ENCODE measurements at regions not wholly inside any gene's neighbourhood (a gene's known extent, or its start where the extent isn't known, plus 50 kb on each side); places are given as distances from the start of the nearest gene placed in this dataset.

DNA sequence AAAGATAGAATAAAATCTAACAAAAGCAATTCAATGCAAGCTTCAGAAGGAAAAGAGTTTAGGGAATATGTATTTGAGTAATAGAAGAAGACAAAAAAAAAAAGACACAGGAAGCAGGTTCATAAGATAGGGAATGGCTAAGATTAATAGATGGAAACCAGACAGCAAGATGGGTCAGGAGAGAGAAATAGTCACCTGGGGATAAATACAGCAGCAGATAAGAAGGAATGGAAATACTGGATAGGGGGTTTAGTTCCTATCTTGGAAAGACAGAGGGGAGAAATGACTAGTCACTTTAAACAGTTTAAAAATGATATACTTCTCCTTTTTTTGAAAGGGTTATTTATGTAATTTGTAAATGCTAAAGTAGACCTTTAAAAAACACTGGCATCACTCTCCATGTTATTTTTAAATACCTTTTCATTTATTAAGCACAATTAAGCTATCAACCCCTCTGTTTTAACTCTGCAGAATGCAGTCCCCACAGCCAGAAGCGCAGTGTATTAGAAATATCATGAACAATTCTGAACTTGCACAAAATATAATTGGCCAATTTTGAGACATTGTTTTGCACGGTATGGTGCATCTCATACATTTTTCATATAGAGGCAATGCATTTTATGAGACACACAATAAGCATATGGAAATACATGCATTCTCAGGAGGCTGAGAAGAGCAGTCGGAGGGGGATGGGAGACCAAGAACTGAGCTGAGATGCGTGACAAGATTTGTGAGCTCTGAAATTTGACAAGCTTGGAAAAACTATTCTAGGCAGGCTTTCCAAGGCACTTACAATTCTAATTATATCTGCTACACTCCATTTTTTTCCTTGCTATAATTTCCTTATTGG is 303.4 kb upstream of the PRICKLE1 start:
- DNase-seq (ENCODE audit: low spot score) (no peak), ATAC-seq (ENCODE audit: low FRiP score) (no peak)
- TF ChIP-seq, protein P1, sequence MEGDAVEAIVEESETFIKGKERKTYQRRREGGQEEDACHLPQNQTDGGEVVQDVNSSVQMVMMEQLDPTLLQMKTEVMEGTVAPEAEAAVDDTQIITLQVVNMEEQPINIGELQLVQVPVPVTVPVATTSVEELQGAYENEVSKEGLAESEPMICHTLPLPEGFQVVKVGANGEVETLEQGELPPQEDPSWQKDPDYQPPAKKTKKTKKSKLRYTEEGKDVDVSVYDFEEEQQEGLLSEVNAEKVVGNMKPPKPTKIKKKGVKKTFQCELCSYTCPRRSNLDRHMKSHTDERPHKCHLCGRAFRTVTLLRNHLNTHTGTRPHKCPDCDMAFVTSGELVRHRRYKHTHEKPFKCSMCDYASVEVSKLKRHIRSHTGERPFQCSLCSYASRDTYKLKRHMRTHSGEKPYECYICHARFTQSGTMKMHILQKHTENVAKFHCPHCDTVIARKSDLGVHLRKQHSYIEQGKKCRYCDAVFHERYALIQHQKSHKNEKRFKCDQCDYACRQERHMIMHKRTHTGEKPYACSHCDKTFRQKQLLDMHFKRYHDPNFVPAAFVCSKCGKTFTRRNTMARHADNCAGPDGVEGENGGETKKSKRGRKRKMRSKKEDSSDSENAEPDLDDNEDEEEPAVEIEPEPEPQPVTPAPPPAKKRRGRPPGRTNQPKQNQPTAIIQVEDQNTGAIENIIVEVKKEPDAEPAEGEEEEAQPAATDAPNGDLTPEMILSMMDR (IDR thresholded peaks at IDR 0.05): no peak

DNA sequence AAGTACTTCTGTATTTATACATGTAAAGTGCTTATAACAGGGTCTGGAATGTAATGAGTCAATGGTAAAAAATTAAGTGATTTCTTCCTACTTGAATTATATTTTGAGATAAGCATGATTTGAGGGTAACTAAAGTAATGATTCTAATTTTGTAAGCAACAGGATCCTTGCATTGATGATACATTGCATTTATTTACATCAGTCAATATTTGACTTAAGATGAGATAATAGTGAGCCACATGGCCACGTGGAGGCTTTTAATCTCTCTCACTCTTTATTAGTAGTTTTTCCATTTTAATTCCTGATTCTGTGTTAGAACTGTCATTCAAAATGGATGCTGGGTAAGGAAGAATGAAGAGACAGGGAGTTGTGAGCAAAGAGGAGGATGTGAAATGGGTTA is 298.1 kb upstream of the PRICKLE1 start:
- ATAC-seq (ENCODE audit: low FRiP score): no peak

DNA sequence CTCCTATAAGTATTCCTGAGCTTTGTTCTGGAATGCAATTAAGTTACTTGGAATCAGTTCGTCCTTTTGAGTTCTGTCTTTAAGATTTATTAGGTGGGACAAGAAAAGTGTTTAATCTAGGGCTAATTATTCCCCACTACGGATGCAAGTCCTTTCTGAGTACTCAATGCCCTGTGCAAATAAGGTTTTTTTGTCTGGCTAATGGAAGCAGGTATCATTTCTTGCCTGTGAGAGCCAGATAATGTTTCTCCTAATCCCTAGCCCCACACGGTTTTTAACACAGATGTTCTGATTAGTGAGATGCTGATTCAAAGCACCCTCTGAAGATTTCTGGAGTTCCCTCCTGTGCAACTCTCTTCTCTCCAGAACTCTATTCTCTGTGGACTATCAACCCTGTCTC is 296.6 kb upstream of the PRICKLE1 start:
- no peak for DNase-seq (ENCODE audit: low spot score)
- TF ChIP-seq, protein P1 (IDR thresholded peaks at IDR 0.05): no peak
- ATAC-seq (ENCODE audit: low FRiP score): no peak

More for the DNA sequence above, 298.1 kb upstream of the PRICKLE1 start:
- TF ChIP-seq, protein P1 (IDR thresholded peaks at IDR 0.05): no peak
- no peak for DNase-seq (ENCODE audit: low spot score)

DNA sequence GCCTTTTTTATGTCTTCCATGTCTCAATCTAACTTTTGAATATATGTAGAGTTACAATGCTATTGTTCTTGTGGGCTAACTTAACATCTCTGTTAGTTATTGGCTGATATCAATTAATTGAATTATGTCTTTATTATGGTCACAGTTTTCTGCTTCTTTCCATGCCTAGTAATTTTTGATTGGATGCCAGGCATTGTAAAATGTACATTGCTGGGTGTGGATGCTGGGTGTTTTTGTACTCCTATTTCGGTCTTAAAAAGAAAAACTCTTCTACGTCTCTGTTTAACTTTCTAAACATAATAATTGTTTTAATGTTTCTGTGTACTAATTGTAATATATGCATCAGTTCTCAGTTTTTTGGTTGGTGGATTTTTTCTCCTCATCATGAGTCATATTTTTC is 296.1 kb upstream of the PRICKLE1 start:
- ATAC-seq (ENCODE audit: low FRiP score) (no peak), DNase-seq (ENCODE audit: low spot score) (no peak)
- TF ChIP-seq, protein P1 (IDR thresholded peaks at IDR 0.05): no peak

GRCh38 chr12:42884116-42884515 is 294.6 kb upstream of the PRICKLE1 start:
- no peak for ATAC-seq (ENCODE audit: low FRiP score)
- no peak for DNase-seq (ENCODE audit: low spot score)
- TF ChIP-seq, protein P1 (IDR thresholded peaks at IDR 0.05): no peak

DNA sequence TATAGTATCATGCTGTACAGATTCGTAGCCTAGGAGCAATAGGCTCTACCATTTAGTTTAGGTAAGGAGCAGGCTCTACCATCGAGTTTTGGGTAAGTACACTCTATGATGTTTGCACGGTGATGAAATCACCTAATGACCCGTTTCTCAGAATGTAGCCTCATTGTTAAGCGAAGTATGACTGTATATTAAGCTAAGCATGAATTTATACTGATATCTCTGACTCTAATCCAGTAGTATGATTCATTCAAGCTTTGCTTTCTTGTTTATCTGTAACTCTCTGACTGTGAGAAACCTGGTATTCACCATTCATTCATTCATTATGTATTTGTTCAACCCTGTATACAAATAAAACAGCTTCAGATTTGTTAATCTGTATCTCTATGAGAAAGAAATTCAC is 283.9 kb upstream of the PRICKLE1 start:
- no peak for DNase-seq (ENCODE audit: low spot score)
- no peak for ATAC-seq (ENCODE audit: low FRiP score)
- TF ChIP-seq, protein P1 (IDR thresholded peaks at IDR 0.05): no peak

DNA sequence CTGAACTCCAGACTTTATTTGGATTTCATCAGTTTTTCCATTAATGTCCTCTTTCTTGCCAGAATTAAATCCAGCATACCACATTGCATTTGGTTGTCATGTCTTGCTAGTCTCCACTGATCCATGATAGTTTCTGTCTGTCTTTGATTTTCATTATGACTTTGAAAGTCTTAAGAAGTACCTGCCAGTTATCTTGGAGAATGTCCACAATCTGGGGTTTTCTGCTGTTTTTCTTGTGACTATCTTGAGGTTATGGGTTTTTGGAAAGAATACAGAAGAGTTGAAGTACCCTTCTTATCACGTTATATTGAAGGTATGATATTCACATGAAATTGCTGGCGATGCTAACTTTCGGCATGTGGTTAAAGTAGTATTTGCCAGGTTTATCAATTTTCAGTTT is 282.3 kb upstream of the PRICKLE1 start:
- ATAC-seq (ENCODE audit: low FRiP score) (no peak), DNase-seq (ENCODE audit: low spot score) (no peak)
- TF ChIP-seq, protein P1 (IDR thresholded peaks at IDR 0.05): no peak

All from omental fat pad (tissue), 3 donors.